NCI-H69 (cell line): ENCODE measurements at regions not wholly inside any gene's neighbourhood (a gene's known extent, or its start where the extent isn't known, plus 50 kb on each side); places are given as distances from the start of the nearest gene placed in this dataset.

Experiments
- DNase-seq: peaks from one replicate; lab custom pipeline; 2025; lab: John Stamatoyannopoulos, UW

DNA sequence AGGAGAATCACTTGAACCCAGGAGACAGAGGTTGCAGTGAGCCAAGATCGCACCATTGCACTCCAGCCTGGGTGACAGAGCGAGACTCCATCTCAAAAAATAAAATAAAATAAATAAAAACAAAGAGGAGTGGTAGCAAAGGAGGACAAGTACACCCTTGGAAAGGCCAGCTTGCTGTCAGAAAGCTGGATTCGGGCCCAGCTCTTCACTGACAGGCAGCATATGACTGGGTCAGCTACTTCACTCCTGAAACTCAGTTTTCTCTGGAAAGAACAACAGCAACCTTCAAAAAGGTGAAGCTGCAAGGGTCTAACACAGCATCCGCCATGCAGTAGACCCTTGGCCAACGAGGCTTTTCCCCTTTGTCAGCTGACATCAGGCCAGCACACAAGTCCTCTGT lies 156.0 kb upstream of the TIAM1 start:
- no peak for DNase-seq

GRCh38 chr21:31498985-31499384 lies 154.9 kb upstream of the TIAM1 start:
- peak; percentile 56 for DNase-seq

DNA sequence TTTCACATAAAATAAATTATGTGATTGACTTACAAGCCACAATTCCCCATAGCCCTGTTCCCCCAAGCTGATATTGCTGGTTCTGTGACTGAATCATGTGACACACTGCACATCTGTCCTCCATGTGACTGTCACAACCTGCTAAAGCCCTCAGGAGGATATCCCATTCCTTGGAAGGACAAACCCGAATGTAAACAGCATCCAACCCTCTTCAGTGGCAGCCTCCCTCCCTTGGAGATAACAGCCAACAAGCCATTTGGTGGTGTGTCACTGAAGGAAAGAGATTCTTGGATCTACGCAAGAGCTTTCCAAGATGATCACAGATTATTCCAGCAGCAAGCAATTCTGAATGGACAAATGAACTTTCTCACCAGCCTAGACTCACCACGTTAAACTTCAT lies 153.9 kb upstream of the TIAM1 start:
- DNase-seq, result peak; percentile 26

GRCh38 chr21:31493350-31493880 lies 149.4 kb upstream of the TIAM1 start:
- DNase-seq, result peak; percentile 76

GRCh38 chr21:31491617-31492016 lies 147.6 kb upstream of the TIAM1 start:
- DNase-seq, result no peak

GRCh38 chr21:31490443-31490842 lies 146.4 kb upstream of the TIAM1 start:
- DNase-seq, result peak; percentile 53

DNA sequence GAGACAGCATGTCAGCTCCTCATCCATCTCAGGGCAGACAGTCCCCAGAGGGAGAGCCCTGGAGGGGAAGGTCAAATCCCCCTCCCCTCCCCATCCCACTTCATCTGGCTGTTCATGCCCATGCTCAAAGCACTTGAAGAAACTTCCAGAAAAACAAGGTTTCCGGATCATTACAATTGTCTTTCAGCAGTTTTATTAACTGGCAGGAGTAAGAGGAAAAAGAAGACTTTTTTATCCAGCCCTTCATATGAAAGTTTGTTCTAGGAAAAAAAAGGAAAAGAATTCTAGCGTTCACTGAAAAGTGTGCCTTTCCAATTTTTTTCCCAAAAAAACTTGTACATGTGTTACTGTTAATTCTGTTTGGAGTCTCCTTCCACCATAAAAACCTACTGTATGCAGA lies 145.7 kb upstream of the TIAM1 start:
- no peak for DNase-seq

DNA sequence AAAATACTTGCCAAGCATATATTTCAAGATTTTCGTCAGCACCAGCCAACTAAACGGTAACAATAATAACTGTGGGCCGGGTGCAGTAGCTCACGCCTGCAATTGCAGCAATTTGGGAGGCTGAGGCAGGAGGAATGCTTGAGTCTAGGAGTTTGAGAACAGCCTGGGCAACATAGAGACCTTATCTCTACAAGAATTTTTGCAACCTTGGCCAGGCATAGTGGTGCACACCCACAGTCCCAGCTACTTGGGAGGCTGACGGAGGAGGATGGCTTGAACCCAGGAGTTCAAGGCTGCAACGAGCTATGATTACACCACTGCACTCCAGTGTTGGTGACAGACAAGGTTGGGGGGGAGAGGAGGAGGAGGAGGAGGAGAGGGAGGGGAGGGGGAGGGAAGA lies 145.0 kb upstream of the TIAM1 start:
- DNase-seq, result no peak

DNA sequence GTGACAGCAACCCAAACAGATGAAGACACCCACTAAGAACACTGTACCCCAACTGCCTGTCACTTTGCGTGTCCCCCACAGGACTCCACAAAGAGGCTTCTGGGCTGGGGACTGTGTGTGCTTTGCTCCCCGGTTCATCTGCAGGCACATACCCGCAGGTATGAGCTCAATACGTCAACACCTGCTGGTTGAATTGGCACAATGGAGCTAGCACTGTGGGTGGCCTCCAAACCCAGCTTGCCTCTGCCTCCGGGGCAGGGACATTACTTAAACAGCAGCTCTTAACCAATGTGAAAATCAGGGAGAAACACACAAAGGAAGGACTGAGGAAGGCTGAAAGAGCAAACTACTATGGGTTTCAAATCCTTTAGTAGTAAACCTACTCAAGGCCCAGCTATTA lies 140.2 kb upstream of the TIAM1 start:
- peak; percentile 93 for DNase-seq

GRCh38 chr21:31483146-31483545 lies 139.1 kb upstream of the TIAM1 start:
- DNase-seq, result no peak

DNA sequence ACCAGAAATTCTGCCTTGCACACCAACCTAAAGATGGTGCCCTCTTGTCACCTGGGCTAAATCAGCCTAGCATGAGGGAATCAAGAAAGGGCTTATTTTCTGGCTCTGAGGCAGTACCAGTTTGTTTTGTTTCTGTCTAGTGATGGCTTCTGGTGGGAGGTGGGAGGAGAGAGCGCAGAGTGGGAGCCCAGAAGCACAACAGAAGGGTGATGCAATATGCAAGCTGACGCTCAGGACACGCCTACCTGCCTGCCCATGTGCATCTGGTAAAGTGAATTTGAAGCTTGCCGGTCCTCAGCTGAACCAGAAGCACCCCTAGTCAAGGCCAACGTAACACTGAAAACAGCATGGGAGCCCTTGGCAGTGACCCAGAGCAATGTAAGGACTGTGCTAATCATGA lies 138.4 kb upstream of the TIAM1 start:
- DNase-seq, result peak; percentile 70

DNA sequence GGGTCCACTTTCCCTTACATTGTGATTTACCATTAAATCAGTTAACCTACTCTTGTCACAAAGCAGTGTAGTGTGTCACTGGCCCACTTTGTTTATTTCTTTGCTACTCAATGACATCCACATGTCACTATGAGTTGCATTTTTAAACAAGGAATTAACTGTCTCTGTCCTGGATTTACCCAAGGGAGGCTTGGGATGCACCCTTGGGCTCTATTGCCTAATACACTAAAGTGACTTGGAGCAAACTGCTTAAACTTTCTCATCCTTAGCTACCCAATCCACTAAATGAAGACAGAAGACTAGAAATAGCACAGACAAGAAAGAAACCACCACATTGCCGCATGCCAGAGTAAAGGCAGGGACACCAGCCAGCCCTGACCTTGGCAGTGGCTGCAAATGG lies 136.2 kb upstream of the TIAM1 start:
- peak; percentile 37 for DNase-seq

DNA sequence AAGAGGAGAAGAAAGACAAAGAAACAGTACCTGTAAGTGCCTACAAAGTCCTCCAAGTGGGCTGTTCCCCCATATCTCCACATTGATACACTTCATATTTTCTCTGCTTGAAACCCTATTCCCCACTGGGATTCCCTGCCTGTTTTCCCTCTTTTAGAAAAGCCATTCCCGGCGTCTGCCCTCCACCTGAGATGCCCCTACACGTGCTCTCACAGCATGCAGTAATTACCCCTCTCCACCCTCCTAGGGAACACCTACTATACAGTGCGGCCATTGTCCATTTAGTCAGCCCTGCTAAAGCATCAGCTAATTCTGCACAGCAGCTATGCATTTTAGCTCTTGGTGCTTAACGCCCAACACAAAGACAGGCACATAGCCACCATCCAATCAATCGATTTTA lies 135.7 kb upstream of the TIAM1 start:
- peak; percentile 96 for DNase-seq

GRCh38 chr21:31479222-31479621 lies 135.2 kb upstream of the TIAM1 start:
- DNase-seq, result no peak

GRCh38 chr21:31476263-31477022 lies 132.4 kb upstream of the TIAM1 start:
- DNase-seq, result peak; percentile 85

GRCh38 chr21:31475223-31475622 lies 131.2 kb upstream of the TIAM1 start:
- no peak for DNase-seq

DNA sequence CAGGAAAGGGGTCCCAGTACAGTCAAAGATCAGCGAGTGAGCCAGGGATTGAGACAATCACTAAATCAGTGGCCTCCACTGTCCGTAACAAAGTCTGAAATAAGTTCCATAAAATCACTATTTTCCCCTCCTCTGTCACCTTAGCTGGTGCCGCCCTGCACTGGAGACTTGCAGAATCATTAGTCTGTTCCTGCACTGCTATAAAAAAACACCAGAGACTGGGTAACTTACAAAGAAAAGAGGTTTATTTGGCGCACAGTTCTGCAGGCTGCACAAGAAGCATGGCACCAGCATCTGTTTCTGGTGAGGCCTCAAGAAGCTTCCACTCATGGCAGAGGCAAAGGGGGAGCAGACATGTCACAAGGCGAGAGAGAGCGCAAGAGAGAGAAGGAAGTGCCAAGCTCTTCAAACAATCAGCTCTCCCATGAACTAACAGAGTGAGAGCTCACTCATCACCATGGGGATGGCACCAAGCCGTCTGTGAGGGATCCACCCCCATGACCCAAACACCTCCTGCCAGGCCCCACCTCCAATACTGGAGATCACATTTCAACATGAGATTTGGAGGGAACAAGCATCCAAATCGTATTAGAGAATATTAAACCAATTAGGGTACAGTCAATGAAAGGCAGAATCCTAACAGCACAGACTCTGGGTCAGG lies 129.8 kb upstream of the TIAM1 start:
- peak; percentile 51 for DNase-seq

DNA sequence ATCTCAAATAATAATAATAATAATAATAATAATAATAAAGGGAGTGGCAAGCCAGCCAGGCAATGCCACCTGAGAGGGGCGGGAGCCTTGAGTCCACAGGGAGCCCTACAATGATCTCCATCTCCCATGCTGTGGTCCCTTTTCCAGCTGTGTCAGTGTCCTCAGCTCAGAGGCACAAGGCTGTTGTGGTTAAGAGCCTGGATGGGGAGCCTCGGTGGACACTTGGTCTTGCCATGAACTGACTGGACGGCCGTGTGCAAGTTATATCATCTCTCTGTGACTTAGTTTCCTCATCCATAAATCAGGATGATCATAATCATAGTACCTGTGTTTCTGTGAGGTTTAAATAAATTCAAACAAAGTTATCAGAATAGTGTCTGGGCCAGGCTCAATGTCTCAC lies 127.8 kb upstream of the TIAM1 start:
- no peak for DNase-seq

- DNase-seq, result peak; percentile 27
Observed at GRCh38 chr21:31470896-31471694, 127.0 kb upstream of the TIAM1 start.

GRCh38 chr21:31460980-31461379 lies 116.9 kb upstream of the TIAM1 start:
- no peak for DNase-seq

DNA sequence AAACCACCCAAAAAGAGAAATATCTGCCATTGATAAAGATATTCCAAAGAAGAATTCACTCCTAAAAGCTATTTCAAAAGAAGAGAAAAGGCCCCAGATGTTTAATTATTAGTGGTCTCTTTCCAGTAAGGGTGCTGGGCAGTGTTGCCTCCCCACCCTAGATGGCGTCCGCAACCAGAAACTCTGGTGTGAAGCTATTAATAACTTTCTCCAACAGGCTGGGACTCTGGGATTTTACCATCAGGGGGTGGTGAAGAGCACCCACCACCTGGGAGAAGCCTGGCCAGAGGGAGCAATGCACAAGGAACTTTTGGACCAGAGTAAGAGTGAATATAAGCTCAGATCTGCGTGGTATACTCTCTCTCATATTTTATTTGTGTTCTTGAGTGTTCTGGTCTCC lies 115.4 kb upstream of the TIAM1 start:
- peak; percentile 47 for DNase-seq

DNA sequence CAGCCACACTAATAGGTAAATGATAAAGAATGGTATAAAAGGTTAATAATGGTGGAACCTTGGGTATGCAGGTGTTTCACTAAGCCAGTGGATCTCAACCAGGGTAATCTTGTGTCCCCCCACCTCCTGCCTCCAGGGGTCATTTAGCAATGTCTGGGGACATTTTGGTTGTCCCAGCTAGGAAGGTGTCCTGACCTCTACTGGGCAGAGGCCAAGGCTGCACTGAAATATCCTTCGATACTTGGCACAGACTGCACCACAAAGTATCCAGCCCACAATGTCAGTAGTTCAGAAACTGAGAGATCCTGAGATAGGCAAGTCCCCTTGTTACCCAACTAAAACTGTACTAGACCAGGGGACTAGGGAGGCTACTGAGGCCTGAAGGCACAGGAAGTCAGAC lies 113.6 kb upstream of the TIAM1 start:
- no peak for DNase-seq

DNA sequence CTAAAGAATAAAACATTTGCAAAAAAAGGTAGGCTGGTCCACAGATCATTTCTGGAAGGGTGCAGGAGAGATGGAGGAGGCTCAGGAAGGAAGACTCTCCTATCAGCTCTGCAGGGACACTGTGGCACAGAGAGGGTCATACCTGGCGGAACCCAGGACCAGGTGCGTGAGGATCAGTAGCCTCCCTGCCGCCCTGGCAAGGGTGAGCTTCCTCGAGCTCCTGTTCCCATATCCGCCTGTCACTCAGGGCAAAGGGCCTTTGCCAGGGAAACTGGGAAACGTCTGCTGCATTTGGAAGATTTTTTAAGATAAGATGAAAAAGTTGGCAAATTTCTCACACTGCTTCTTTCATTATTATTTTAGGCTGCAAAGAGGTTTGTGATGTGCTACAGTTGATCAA lies 112.1 kb upstream of the TIAM1 start:
- no peak for DNase-seq
